SK-N-SH (cell line): ENCODE measurements at regions not wholly inside any gene's neighbourhood (a gene's known extent, or its start where the extent isn't known, plus 50 kb on each side); places are given as distances from the start of the nearest gene placed in this dataset.

ENCODE experiments used
- CTCF ChIA-PET: fragments of 300-600, 350-600 bp; formaldehyde crosslinking; extraction: SDS; loops from one replicate; lab custom pipeline; 2021; lab: Yijun Ruan, JAX
- POLR2A ChIA-PET: fragments of 350-600 bp; sonication (Branson Sonifier 250); formaldehyde crosslinking; extraction: SDS; loops from one replicate; lab custom pipeline; 2020; ENCODE audit warnings: antibody characterized with exemption, inconsistent platforms; lab: Yijun Ruan, JAX
- DNase-seq: peaks from one replicate; pipeline ENCODE4 v3.0.0; 2012
- H2AFZ ChIP-seq: fragments of 200-600 bp; sonication (generic); 2 replicates; pipeline ENCODE4 v1.8.1; 2016; ENCODE audit warnings: antibody characterized with exemption, mild to moderate bottlenecking, low read depth
- H3F3A ChIP-seq: fragments of 200-600 bp; sonication (generic); replicated peaks from 2 replicates; pipeline ENCODE3; 2016; ENCODE audit warnings: antibody characterized with exemption, mild to moderate bottlenecking; ENCODE audit not compliant: insufficient read depth
- H3K27ac ChIP-seq, 2 experiments: fragments of 200-500 bp in 1 of 2; fragments of 200-600 bp in 1 of 2; sonication (Bioruptor generic) in 1 of 2; sonication (generic), shearing (Covaris generic) in 1 of 2; 2 replicates each; pipeline versions ENCODE4 v1.5.1 to v1.6.1; 2014 to 2016; ENCODE audit warnings: low read depth in 2 of 2, inconsistent platforms in 1 of 2, low read length in 1 of 2, mild to moderate bottlenecking in 1 of 2, mixed read lengths in 1 of 2
- H3K27me3 ChIP-seq: fragments of 200-600 bp; sonication (generic), shearing (Covaris generic); 2 replicates; pipeline ENCODE4 v1.6.1; 2016; ENCODE audit warnings: mixed run types; ENCODE audit not compliant: insufficient read depth
- H3K36me3 ChIP-seq, 2 experiments: fragments of 200-500 bp in 1 of 2; fragments of 200-600 bp in 1 of 2; sonication (Bioruptor generic) in 1 of 2; sonication (generic) in 1 of 2; replicated peaks in 1 of 2; 2 replicates each; pipeline versions ENCODE3 to v1.5.1; 2014 to 2016; ENCODE audit warnings: low read length in 1 of 2, mild to moderate bottlenecking in 1 of 2; ENCODE audit not compliant: insufficient read depth in 2 of 2, control insufficient read depth in 1 of 2
- H3K4me1 ChIP-seq, 2 experiments: fragments of 200-500 bp in 1 of 2; fragments of 200-600 bp in 1 of 2; sonication (Bioruptor generic) in 1 of 2; sonication (generic), shearing (Covaris generic) in 1 of 2; 2 replicates each; pipeline versions ENCODE4 v1.5.1 to v1.6.1; 2014 to 2016; ENCODE audit warnings: low read depth in 1 of 2, low read length in 1 of 2, mixed run types in 1 of 2; ENCODE audit not compliant: insufficient read depth in 2 of 2, control insufficient read depth in 1 of 2
- H3K4me2 ChIP-seq: fragments of 200-600 bp; sonication (generic), shearing (Covaris generic); 2 replicates; pipeline ENCODE4 v1.6.1; 2017; ENCODE audit warnings: mixed run types
- H3K4me3 ChIP-seq, 2 experiments: fragments of 200-500 bp in 1 of 2; fragments of 200-600 bp in 1 of 2; sonication (Bioruptor generic) in 1 of 2; sonication (generic), shearing (Covaris generic) in 1 of 2; 2 replicates each; pipeline versions ENCODE4 v1.5.1 to v1.8.1; 2014 to 2016; ENCODE audit warnings: low read depth in 2 of 2, inconsistent platforms in 1 of 2, low read length in 1 of 2, mild to moderate bottlenecking in 1 of 2, mixed read lengths in 1 of 2, moderate library complexity in 1 of 2
- H3K79me2 ChIP-seq: fragments of 200-600 bp; sonication (generic); 2 replicates; pipeline ENCODE4 v1.8.1; 2017; ENCODE audit warnings: mild to moderate bottlenecking; ENCODE audit not compliant: insufficient read depth
- H3K9ac ChIP-seq: fragments of 200-600 bp; sonication (generic); 2 replicates; pipeline ENCODE4 v1.6.1; 2017; ENCODE audit warnings: mixed run types
- H3K9me2 ChIP-seq: fragments of 200-600 bp; sonication (generic); 2 replicates; pipeline ENCODE4 v1.6.1; 2017; ENCODE audit warnings: mixed run types
- H3K9me3 ChIP-seq: fragments of 200-600 bp; sonication (generic); 2 replicates; pipeline ENCODE4 v1.6.1; 2017; ENCODE audit warnings: mixed run types, mild to moderate bottlenecking, moderate library complexity
- H4K20me1 ChIP-seq: fragments of 200-600 bp; sonication (generic); 2 replicates; pipeline ENCODE4 v1.6.1; 2017; ENCODE audit warnings: mild to moderate bottlenecking, mixed run types; ENCODE audit not compliant: insufficient read depth
- CHD2 ChIP-seq: fragments of 150-350 bp; IDR thresholded peaks from 2 replicates; pipeline ENCODE4 v1.6.1; 2018; ENCODE audit warnings: low read length; ENCODE audit not compliant: partially characterized antibody
- EZH2phosphoT487 ChIP-seq: fragments of 200-600 bp; sonication (generic); IDR thresholded peaks from 2 replicates; pipeline ENCODE4 v1.6.1; 2017; ENCODE audit warnings: low read depth, mixed run types, mild to moderate bottlenecking, antibody characterized with exemption, moderate library complexity, borderline replicate concordance
- FOSL2 ChIP-seq: IDR thresholded peaks from 2 replicates; pipeline ENCODE4 v1.4.0; 2012; ENCODE audit warnings: low read depth, mild to moderate bottlenecking, moderate library complexity, borderline replicate concordance
- FOXJ3 ChIP-seq: sonication (generic); formaldehyde crosslinking; IDR thresholded peaks from 2 replicates; pipeline ENCODE4 v1.5.1; 2020; ENCODE audit warnings: mild to moderate bottlenecking, missing genetic modification reagents
- FOXM1 ChIP-seq: IDR thresholded peaks from 2 replicates; pipeline ENCODE4 v1.4.0; 2012; ENCODE audit warnings: low read depth, mild to moderate bottlenecking
- GABPA ChIP-seq: IDR thresholded peaks from 2 replicates; pipeline ENCODE4 v1.4.0; 2012; ENCODE audit warnings: low read depth, mild to moderate bottlenecking
- GATA2 ChIP-seq: sonication (generic); formaldehyde crosslinking; IDR thresholded peaks from 2 replicates; pipeline ENCODE4 v1.5.0; 2020; ENCODE audit warnings: mild to moderate bottlenecking, missing genetic modification reagents
- MEF2A ChIP-seq: IDR thresholded peaks from 2 replicates; pipeline ENCODE4 v1.4.0; 2012; ENCODE audit warnings: low read depth, borderline replicate concordance
- MXI1 ChIP-seq: IDR thresholded peaks from 2 replicates; pipeline ENCODE4 v1.6.1; 2012; ENCODE audit warnings: mild to moderate bottlenecking, low read depth, low read length, improper control_type of control experiment
- PBX3 ChIP-seq: IDR thresholded peaks from 2 replicates; pipeline ENCODE4; 2012
- POLR2AphosphoS5 ChIP-seq: IDR thresholded peaks from 2 replicates; pipeline ENCODE4 v1.6.1; 2012; ENCODE audit warnings: low read depth, low read length
- RCOR1 ChIP-seq: fragments of 150-350 bp; IDR thresholded peaks from 2 replicates; pipeline ENCODE4 v1.6.1; 2017; ENCODE audit warnings: antibody characterized with exemption, low read length
- RXRA ChIP-seq: IDR thresholded peaks from 2 replicates; pipeline ENCODE4 v1.4.0; 2012; ENCODE audit warnings: low read depth, mild to moderate bottlenecking, borderline replicate concordance
- SIN3A ChIP-seq: IDR thresholded peaks from 2 replicates; pipeline ENCODE4 v1.6.1; 2012; ENCODE audit warnings: low read depth, mild to moderate bottlenecking, low read length, moderate library complexity, borderline replicate concordance
- SMC3 ChIP-seq: IDR thresholded peaks from 2 replicates; pipeline ENCODE4 v1.6.1; 2012; ENCODE audit warnings: low read depth, low read length, improper control_type of control experiment
- TAF1 ChIP-seq: IDR thresholded peaks from 2 replicates; pipeline ENCODE4 v1.6.1; 2012; ENCODE audit warnings: low read depth, mild to moderate bottlenecking, low read length, moderate library complexity, borderline replicate concordance
- TCF12 ChIP-seq: IDR thresholded peaks from 2 replicates; pipeline ENCODE4 v1.4.0; 2012
- YY1 ChIP-seq: IDR thresholded peaks from 2 replicates; pipeline ENCODE4 v1.4.0; 2012; ENCODE audit warnings: low read depth, mild to moderate bottlenecking
- ZBTB33 ChIP-seq: IDR thresholded peaks from 2 replicates; pipeline ENCODE4 v1.4.0; 2012; ENCODE audit warnings: low read depth, borderline replicate concordance
- WGBS: methylation state at CpG from one replicate; pipeline ENCODE4 v1.1.6; 2017; ENCODE audit warnings: low lambda C conversion rate; 5-methylcytosine and 5-hydroxymethylcytosine counted together
- TF ChIP-seq, protein P1 (sequence below): IDR thresholded peaks from 2 replicates; pipeline ENCODE4 v1.4.0; 2012; ENCODE audit warnings: low read depth, borderline replicate concordance

- TF ChIP-seq RXRA (no peak), GATA2 (CRISPR knock-in tag) (no peak), TAF1 (no peak), RCOR1 (no peak), EZH2phosphoT487 (no peak)
These were observed 943.1 kb upstream of the LRRTM1 start (continued) for GRCh38 chr2:81247648-81248047.

- H3K79me2 ChIP-seq = no peaks in the 10 kb centered on the region
- no peaks in the 10 kb centered on the region for H3K36me3 ChIP-seq
- no peak overlapping the region for H3K27ac ChIP-seq
- no peaks in the 10 kb centered on the region for H3K27me3 ChIP-seq
- no peak for TF ChIP-seq SIN3A
- no peak for TF ChIP-seq PBX3
- no peak for TF ChIP-seq ZBTB33
- no peak for TF ChIP-seq YY1
- no peak for TF ChIP-seq FOXJ3 (CRISPR knock-in tag)
- TF ChIP-seq GATA2 (CRISPR knock-in tag) = no peak
- no peak for TF ChIP-seq TAF1
- no peak for TF ChIP-seq FOXM1
- no peak for TF ChIP-seq CHD2
- no peaks in the 10 kb centered on the region for H3K9me3 ChIP-seq
- POLR2A ChIA-PET = no interaction called here
- H2AFZ ChIP-seq = no peak overlapping the region
- H3K4me2 ChIP-seq = no peak overlapping the region
- CTCF ChIA-PET = no interaction called here
- no peaks in the 10 kb centered on the region for H4K20me1 ChIP-seq
- H3K9ac ChIP-seq = no peak overlapping the region
- no peaks in the 10 kb centered on the region for H3F3A ChIP-seq
- H3K4me1 ChIP-seq = no peaks in the 10 kb centered on the region
- 30% methylated on average over 2 of the region's 2 CpGs for WGBS
- H3K9me2 ChIP-seq = no peaks in the 10 kb centered on the region
- DNase-seq = no peak
- H3K4me3 ChIP-seq = no peak overlapping the region
These were observed 937.9 kb upstream of the LRRTM1 start for GRCh38 chr2:81242501-81242900.

DNA sequence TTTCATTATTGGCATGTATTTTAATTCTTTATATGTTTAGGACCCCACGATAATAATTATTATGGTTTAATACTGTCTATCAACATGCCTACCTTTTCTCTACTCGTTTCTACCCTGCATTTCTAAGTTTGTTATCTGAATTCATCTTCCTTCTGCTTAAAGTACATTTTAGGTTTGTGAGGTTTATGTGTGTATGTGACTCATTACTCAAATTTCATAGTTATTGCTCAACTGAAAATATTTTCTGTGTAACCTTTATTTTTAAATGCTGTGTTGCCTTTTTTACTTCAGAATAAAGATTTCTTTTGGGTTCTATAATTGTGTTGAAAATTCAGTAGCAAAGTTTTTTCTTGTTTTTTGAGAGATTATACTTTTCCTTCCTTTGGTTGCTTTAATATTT is 933.9 kb upstream of the LRRTM1 start:
- no peak for DNase-seq
- H3K9me3 ChIP-seq = no peaks in the 10 kb centered on the region; the same call in 1 of the 2 replicates
- POLR2A ChIA-PET = no interaction called here
- H4K20me1 ChIP-seq = no peaks in the 10 kb centered on the region
- no peaks in the 10 kb centered on the region for H3K79me2 ChIP-seq
- H2AFZ ChIP-seq = no peak overlapping the region
- no peak overlapping the region for H3K4me2 ChIP-seq
- no peak for TF ChIP-seq MXI1
- TF ChIP-seq, protein P1, sequence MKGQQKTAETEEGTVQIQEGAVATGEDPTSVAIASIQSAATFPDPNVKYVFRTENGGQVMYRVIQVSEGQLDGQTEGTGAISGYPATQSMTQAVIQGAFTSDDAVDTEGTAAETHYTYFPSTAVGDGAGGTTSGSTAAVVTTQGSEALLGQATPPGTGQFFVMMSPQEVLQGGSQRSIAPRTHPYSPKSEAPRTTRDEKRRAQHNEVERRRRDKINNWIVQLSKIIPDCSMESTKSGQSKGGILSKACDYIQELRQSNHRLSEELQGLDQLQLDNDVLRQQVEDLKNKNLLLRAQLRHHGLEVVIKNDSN = no peak
- no peak for TF ChIP-seq ZBTB33
- no peak for TF ChIP-seq MEF2A
- no peak for TF ChIP-seq YY1
- no peak for TF ChIP-seq SMC3
- no peak for TF ChIP-seq FOSL2
- no peak for TF ChIP-seq GATA2 (CRISPR knock-in tag)
- TF ChIP-seq TAF1 = no peak
- TF ChIP-seq TCF12 = no peak
- TF ChIP-seq CHD2 = no peak
- no peak for TF ChIP-seq POLR2AphosphoS5
- TF ChIP-seq GABPA = no peak
- TF ChIP-seq, all 33 proteins: peak for 0
- H3K4me1 ChIP-seq = no peaks in the 10 kb centered on the region
- no peaks in the 10 kb centered on the region for H3F3A ChIP-seq
- no peaks in the 10 kb centered on the region for H3K9me2 ChIP-seq
- no peak overlapping the region for H3K27ac ChIP-seq
- H3K27me3 ChIP-seq = no peaks in the 10 kb centered on the region
- no peaks in the 10 kb centered on the region for H3K36me3 ChIP-seq
- CTCF ChIA-PET = no interaction called here
- no peak overlapping the region for H3K4me3 ChIP-seq
- WGBS = 6% methylated on average over 2 of the region's 2 CpGs
- H3K9ac ChIP-seq = no peak overlapping the region
